IMR-90 (cell line): ENCODE measurements at regions not wholly inside any gene's neighbourhood (a gene's known extent, or its start where the extent isn't known, plus 50 kb on each side); places are given as distances from the start of the nearest gene placed in this dataset.

Experiments used
- ATAC-seq: fragments of 200-7000 bp; cut with Tn5 transposase; 2 replicates; pipeline ENCODE4 v1.9.1; 2020; ENCODE audit warnings: low read depth, mild to moderate bottlenecking, moderate library complexity
- BruUV-seq: library from RNA; stranded (reverse); fragments of 400-500 nt; replicated peaks from 2 replicates; lab custom pipeline; 2021; lab: Mats Ljungman, UMichigan
- CTCF ChIA-PET: fragments of 300-600 bp; formaldehyde crosslinking; extraction: SDS; loops from one replicate; lab custom pipeline; 2021; ENCODE audit warnings: antibody characterized with exemption; lab: Yijun Ruan, JAX
- POLR2A ChIA-PET: fragments of 300-600 bp; sonication (Branson Sonifier 250); formaldehyde crosslinking; loops from one replicate; lab custom pipeline; 2022; ENCODE audit warnings: antibody characterized with exemption; ENCODE audit not compliant: unreplicated experiment; lab: Charles Lee
- DNase-seq: peaks from one replicate; pipeline ENCODE4 v3.0.0; 2013
- H2AFZ ChIP-seq: replicated peaks from 2 replicates; pipeline ENCODE3; 2013; ENCODE audit warnings: low read length, mild to moderate bottlenecking; ENCODE audit not compliant: poor library complexity
- H2AK5ac ChIP-seq: 2 replicates; pipeline ENCODE4 v1.6.1; 2013; ENCODE audit warnings: low read depth, low read length, inconsistent platforms
- H2AK9ac ChIP-seq: replicated peaks from 2 replicates; pipeline ENCODE3; 2013; ENCODE audit warnings: mild to moderate bottlenecking, low read depth, low read length, moderate library complexity; ENCODE audit not compliant: poor library complexity
- H2BK120ac ChIP-seq: 2 replicates; pipeline ENCODE4 v1.6.1; 2013; ENCODE audit warnings: low read depth, low read length, inconsistent platforms
- H2BK15ac ChIP-seq: 3 replicates; pipeline ENCODE4 v1.6.1; 2013; ENCODE audit warnings: low read depth, low read length, inconsistent platforms
- H2BK20ac ChIP-seq: 2 replicates; pipeline ENCODE4 v1.6.1; 2013; ENCODE audit warnings: low read depth, mild to moderate bottlenecking, inconsistent platforms, low read length, moderate library complexity
- H2BK5ac ChIP-seq: 2 replicates; pipeline ENCODE4 v1.6.1; 2013; ENCODE audit warnings: mild to moderate bottlenecking, low read depth, low read length, inconsistent platforms; ENCODE audit not compliant: poor library complexity, severe bottlenecking
- H3K14ac ChIP-seq: replicated peaks from 2 replicates; pipeline ENCODE4 v1.6.1; 2013; ENCODE audit warnings: low read depth, low read length, inconsistent platforms
- H3K18ac ChIP-seq: 2 replicates; pipeline ENCODE4 v1.6.1; 2013; ENCODE audit warnings: low read depth, low read length, control low read depth
- H3K23ac ChIP-seq: 2 replicates; pipeline ENCODE4 v1.6.1; 2013; ENCODE audit warnings: low read depth, low read length, inconsistent platforms
- H3K27ac ChIP-seq: 2 replicates; pipeline ENCODE4 v1.5.1; 2013; ENCODE audit warnings: mild to moderate bottlenecking, control low read depth, low read length; ENCODE audit not compliant: insufficient read depth
- H3K27me3 ChIP-seq: 2 replicates; pipeline ENCODE4 v1.6.1; 2013; ENCODE audit warnings: low read length; ENCODE audit not compliant: control insufficient read depth, insufficient read depth
- H3K36me3 ChIP-seq: 2 replicates; pipeline ENCODE4 v1.6.1; 2013; ENCODE audit warnings: low read length, mixed read lengths; ENCODE audit not compliant: control insufficient read depth, insufficient read depth
- H3K4ac ChIP-seq: 2 replicates; pipeline ENCODE4 v1.6.1; 2013; ENCODE audit warnings: low read depth, low read length, inconsistent platforms
- H3K4me1 ChIP-seq: 2 replicates; pipeline ENCODE4 v1.6.1; 2013; ENCODE audit warnings: low read length, mixed read lengths; ENCODE audit not compliant: control insufficient read depth, insufficient read depth
- H3K4me2 ChIP-seq: 2 replicates; pipeline ENCODE4 v1.6.1; 2013; ENCODE audit warnings: low read depth, mild to moderate bottlenecking, control low read depth, low read length, moderate library complexity
- H3K4me3 ChIP-seq: 2 replicates; pipeline ENCODE4 v1.5.1; 2013; ENCODE audit warnings: low read depth, mild to moderate bottlenecking, control low read depth, low read length, moderate library complexity; ENCODE audit not compliant: insufficient read depth
- H3K56ac ChIP-seq: 2 replicates; pipeline ENCODE4 v1.6.1; 2013; ENCODE audit warnings: low read length, inconsistent platforms; ENCODE audit not compliant: insufficient read depth; ENCODE audit errors: extremely low read depth
- H3K79me1 ChIP-seq, 2 experiments: 2 replicates each; pipeline ENCODE4 v1.6.1; 2013; ENCODE audit warnings: low read length in 2 of 2, inconsistent platforms in 1 of 2, low read depth in 1 of 2
- H3K9ac ChIP-seq: 2 replicates; pipeline ENCODE4 v1.6.1; 2013; ENCODE audit warnings: low read depth, low read length, control low read depth
- H3K9me1 ChIP-seq: 2 replicates; pipeline ENCODE4 v1.6.1; 2013; ENCODE audit warnings: low read length, inconsistent platforms; ENCODE audit not compliant: insufficient read depth
- H3K9me3 ChIP-seq: 2 replicates; pipeline ENCODE4 v1.6.1; 2013; ENCODE audit warnings: low read length; ENCODE audit not compliant: control insufficient read depth, insufficient read depth
- H4K20me1 ChIP-seq: 2 replicates; pipeline ENCODE4 v1.6.1; 2013; ENCODE audit warnings: low read length, inconsistent platforms; ENCODE audit not compliant: insufficient read depth
- H4K5ac ChIP-seq: 2 replicates; pipeline ENCODE4 v1.6.1; 2013; ENCODE audit warnings: mild to moderate bottlenecking, low read depth, low read length, control low read depth
- H4K8ac ChIP-seq, 2 experiments: 2 replicates each; pipeline ENCODE4 v1.6.1; 2013; ENCODE audit warnings: low read depth in 2 of 2, low read length in 2 of 2, control low read depth in 1 of 2, inconsistent platforms in 1 of 2
- H4K91ac ChIP-seq: 2 replicates; pipeline ENCODE4 v1.6.1; 2013; ENCODE audit warnings: low read depth, low read length, inconsistent platforms; ENCODE audit not compliant: insufficient read depth
- BHLHE40 ChIP-seq: fragments of 150-350 bp; IDR thresholded peaks from 2 replicates; pipeline ENCODE4 v1.6.1; 2016; ENCODE audit warnings: mild to moderate bottlenecking, low read depth, low read length
- CEBPB ChIP-seq: IDR thresholded peaks from 2 replicates; pipeline ENCODE4 v1.6.1; 2012; ENCODE audit warnings: low read depth, low read length, improper control_type of control experiment
- CHD1 ChIP-seq: IDR thresholded peaks from 2 replicates; pipeline ENCODE4 v1.6.1; 2012; ENCODE audit warnings: low read depth, low read length, improper control_type of control experiment
- FOS ChIP-seq: fragments of 150-350 bp; IDR thresholded peaks from 2 replicates; pipeline ENCODE4 v1.6.1; 2016; ENCODE audit warnings: low read depth, low read length
- MAFK ChIP-seq: IDR thresholded peaks from 2 replicates; pipeline ENCODE4 v1.6.1; 2012; ENCODE audit warnings: low read depth, low read length, improper control_type of control experiment
- MAZ ChIP-seq: IDR thresholded peaks from 2 replicates; pipeline ENCODE4 v1.6.1; 2012; ENCODE audit warnings: low read depth, mild to moderate bottlenecking, low read length, improper control_type of control experiment, moderate library complexity, borderline replicate concordance
- MXI1 ChIP-seq: IDR thresholded peaks from 2 replicates; pipeline ENCODE4 v1.6.1; 2012; ENCODE audit warnings: low read depth, mild to moderate bottlenecking, low read length, moderate library complexity, borderline replicate concordance
- NFE2L2 ChIP-seq: fragments of 150-350 bp; IDR thresholded peaks from 2 replicates; pipeline ENCODE4 v1.6.1; 2016; ENCODE audit warnings: low read depth, mild to moderate bottlenecking, low read length
- POLR2A ChIP-seq: IDR thresholded peaks from 2 replicates; pipeline ENCODE4 v1.6.1; 2012; ENCODE audit warnings: mild to moderate bottlenecking, low read depth, low read length
- RAD21 ChIP-seq: IDR thresholded peaks from 2 replicates; pipeline ENCODE4 v1.6.1; 2012; ENCODE audit warnings: low read length, improper control_type of control experiment
- RCOR1 ChIP-seq: IDR thresholded peaks from 2 replicates; pipeline ENCODE4 v1.6.1; 2012; ENCODE audit warnings: mild to moderate bottlenecking, low read length, improper control_type of control experiment; ENCODE audit not compliant: insufficient replicate concordance
- RFX5 ChIP-seq: IDR thresholded peaks from 2 replicates; pipeline ENCODE4 v1.8.0; 2012; ENCODE audit warnings: low read depth, mild to moderate bottlenecking, low read length, moderate library complexity
- SMC3 ChIP-seq: fragments of 150-350 bp; IDR thresholded peaks from 2 replicates; pipeline ENCODE4 v1.6.1; 2016; ENCODE audit warnings: low read depth, mild to moderate bottlenecking, antibody characterized with exemption, low read length, moderate library complexity
- WGBS, 2 experiments: methylation state at CpG; one replicate each; pipeline versions ENCODE4 v1.1.5 to v1.1.7; 2013; ENCODE audit warnings: missing lambda C conversion rate in 2 of 2; ENCODE audit not compliant: insufficient read length in 1 of 2; ENCODE audit errors: extremely low coverage in 2 of 2; 5-methylcytosine and 5-hydroxymethylcytosine counted together
- dilution Hi-C: fragments of 300-500 bp; cut with HindIII; formaldehyde crosslinking; loops from one replicate; pipeline ENCODE4 v1.14.3; 2018; ENCODE audit warnings: low sequenced_read_pairs; ENCODE audit not compliant: unreplicated experiment
- in situ Hi-C: fragments of 300-500 bp; cut with MboI; formaldehyde crosslinking; loops from 3 replicates; pipeline ENCODE4 v1.14.3; 2019; ENCODE audit warnings: low sequenced_read_pairs, inconsistent platforms, mixed read lengths
- intact Hi-C: fragments of 100-400 bp; cut with micrococcal nuclease; formaldehyde crosslinking; loops from 2 replicates; pipeline ENCODE4 v1.10.0; 2022
- TF ChIP-seq, protein P1 (sequence below): conservative IDR thresholded peaks from 2 replicates; pipeline ENCODE4 v1.5.1; 2012; ENCODE audit warnings: mild to moderate bottlenecking, low read depth, low read length, improper control_type of control experiment
- TF ChIP-seq, protein P2 (sequence below): fragments of 150-350 bp; IDR thresholded peaks from 2 replicates; pipeline ENCODE4 v1.6.1; 2016; ENCODE audit warnings: low read depth, mild to moderate bottlenecking, low read length, moderate library complexity, borderline replicate concordance
- TF ChIP-seq, protein P3 (sequence below): fragments of 150-350 bp; IDR thresholded peaks from 2 replicates; pipeline ENCODE4 v1.6.1; 2017; ENCODE audit warnings: mild to moderate bottlenecking, antibody characterized with exemption, low read length, low read depth

DNA sequence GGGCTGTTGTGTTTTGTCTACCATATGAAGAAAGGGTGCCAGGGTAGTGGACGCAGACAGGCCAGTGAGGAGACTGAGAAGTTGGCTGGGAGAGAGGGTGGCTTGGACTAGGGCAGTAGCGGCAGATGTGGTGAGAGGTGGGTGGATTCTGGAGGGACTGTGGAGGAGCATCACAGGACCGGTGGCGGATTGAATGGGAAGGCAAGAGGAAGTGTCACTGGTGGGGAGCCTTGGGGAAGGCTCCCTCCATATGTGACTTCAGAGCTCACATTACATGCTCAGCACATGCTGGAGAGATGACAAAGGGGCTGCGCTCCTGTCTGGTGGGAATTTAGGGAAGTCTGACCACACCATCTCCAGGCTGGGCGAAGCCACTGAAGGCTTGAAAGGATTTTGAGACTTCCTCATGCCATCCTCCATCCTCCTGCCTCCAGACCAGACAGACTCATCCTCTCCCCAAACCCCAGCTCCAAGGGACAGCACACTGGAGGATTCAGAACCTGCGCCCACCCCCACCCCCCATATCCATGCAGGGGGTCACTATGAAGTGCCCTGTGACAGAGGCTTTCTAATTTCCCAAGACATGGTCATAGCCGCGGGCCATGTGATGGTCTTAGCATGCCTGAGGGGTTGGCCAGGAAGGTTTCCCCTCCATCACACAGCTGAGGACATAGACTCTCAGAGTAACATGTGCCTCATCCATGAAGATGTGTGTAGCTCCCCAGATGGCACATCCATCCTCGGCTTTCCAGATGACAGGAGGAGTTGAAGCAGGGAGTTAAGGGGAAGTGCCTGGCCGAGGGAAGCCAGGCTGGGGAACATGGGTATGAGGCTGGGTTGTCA is 138.8 kb upstream of the WNT4 start:
- Histone ChIP-seq H2BK120ac (no peak overlapping the region), H3K79me1 (no peaks in the 10 kb centered on the region), H4K20me1 (no peaks in the 10 kb centered on the region), H2BK15ac (no peak overlapping the region), H2BK5ac (no peak overlapping the region), H3K18ac (no peak overlapping the region), H3K36me3 (no peaks in the 10 kb centered on the region), H3K4me3 (no peak overlapping the region), H3K4me1 (no peaks in the 10 kb centered on the region), H3K23ac (no peak overlapping the region), H3K9me3 (no peaks in the 10 kb centered on the region), H3K4ac (no peak overlapping the region), H4K91ac (no peak overlapping the region), H3K14ac (no peak overlapping the region), H2AK9ac (no peak overlapping the region), H3K9me1 (no peaks in the 10 kb centered on the region), H2BK20ac (no peak overlapping the region), H3K9ac (no peak overlapping the region), H3K27ac (no peak overlapping the region), H3K56ac (no peak overlapping the region), H2AK5ac (no peak overlapping the region), H2AFZ (no peak overlapping the region), H4K8ac (no peak overlapping the region), H3K4me2 (no peak overlapping the region), H4K5ac (no peak overlapping the region), H3K27me3 (peaks cover 56% of the 10 kb centered on the region)
- DNase-seq (no peak), ATAC-seq (no peak)
- POLR2A ChIA-PET = no interaction called here
- no TSS peak for BruUV-seq
- intact Hi-C loops (no loop called here), dilution Hi-C loops (no loop called here), in situ Hi-C loops (no loop called here)
- TF ChIP-seq CEBPB = no peak
- TF ChIP-seq MXI1 = no peak
- no peak for TF ChIP-seq FOS
- TF ChIP-seq CHD1 = no peak
- TF ChIP-seq, protein P1, sequence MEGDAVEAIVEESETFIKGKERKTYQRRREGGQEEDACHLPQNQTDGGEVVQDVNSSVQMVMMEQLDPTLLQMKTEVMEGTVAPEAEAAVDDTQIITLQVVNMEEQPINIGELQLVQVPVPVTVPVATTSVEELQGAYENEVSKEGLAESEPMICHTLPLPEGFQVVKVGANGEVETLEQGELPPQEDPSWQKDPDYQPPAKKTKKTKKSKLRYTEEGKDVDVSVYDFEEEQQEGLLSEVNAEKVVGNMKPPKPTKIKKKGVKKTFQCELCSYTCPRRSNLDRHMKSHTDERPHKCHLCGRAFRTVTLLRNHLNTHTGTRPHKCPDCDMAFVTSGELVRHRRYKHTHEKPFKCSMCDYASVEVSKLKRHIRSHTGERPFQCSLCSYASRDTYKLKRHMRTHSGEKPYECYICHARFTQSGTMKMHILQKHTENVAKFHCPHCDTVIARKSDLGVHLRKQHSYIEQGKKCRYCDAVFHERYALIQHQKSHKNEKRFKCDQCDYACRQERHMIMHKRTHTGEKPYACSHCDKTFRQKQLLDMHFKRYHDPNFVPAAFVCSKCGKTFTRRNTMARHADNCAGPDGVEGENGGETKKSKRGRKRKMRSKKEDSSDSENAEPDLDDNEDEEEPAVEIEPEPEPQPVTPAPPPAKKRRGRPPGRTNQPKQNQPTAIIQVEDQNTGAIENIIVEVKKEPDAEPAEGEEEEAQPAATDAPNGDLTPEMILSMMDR = no peak
- no peak for TF ChIP-seq POLR2A
- TF ChIP-seq, protein P2, sequence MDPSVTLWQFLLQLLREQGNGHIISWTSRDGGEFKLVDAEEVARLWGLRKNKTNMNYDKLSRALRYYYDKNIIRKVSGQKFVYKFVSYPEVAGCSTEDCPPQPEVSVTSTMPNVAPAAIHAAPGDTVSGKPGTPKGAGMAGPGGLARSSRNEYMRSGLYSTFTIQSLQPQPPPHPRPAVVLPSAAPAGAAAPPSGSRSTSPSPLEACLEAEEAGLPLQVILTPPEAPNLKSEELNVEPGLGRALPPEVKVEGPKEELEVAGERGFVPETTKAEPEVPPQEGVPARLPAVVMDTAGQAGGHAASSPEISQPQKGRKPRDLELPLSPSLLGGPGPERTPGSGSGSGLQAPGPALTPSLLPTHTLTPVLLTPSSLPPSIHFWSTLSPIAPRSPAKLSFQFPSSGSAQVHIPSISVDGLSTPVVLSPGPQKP = no peak
- no peak for TF ChIP-seq NFE2L2
- TF ChIP-seq MAFK = no peak
- no peak for TF ChIP-seq RFX5
- TF ChIP-seq SMC3 = no peak
- TF ChIP-seq, protein P3, sequence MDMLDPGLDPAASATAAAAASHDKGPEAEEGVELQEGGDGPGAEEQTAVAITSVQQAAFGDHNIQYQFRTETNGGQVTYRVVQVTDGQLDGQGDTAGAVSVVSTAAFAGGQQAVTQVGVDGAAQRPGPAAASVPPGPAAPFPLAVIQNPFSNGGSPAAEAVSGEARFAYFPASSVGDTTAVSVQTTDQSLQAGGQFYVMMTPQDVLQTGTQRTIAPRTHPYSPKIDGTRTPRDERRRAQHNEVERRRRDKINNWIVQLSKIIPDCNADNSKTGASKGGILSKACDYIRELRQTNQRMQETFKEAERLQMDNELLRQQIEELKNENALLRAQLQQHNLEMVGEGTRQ = no peak
- no peak for TF ChIP-seq RCOR1
- TF ChIP-seq BHLHE40 = no peak
- TF ChIP-seq RAD21 = no peak
- no peak for TF ChIP-seq MAZ
- CTCF ChIA-PET = no interaction called here
- 85% methylated on average over 2 of the region's 11 CpGs; no CpG with 5 or more reads in 1 of the 2 experiments for WGBS, 2 experiments
